ENCODE measurements at regions not wholly inside any gene's neighbourhood (a gene's known extent, or its start where the extent isn't known, plus 50 kb on each side); places are given as distances from the start of the nearest gene placed in this dataset.
"Not testable (repeated sequence)": the region's sequence is repeated elsewhere in the genome, so short reads cannot be mapped to it uniquely, and the experiment has no call there.

DNA sequence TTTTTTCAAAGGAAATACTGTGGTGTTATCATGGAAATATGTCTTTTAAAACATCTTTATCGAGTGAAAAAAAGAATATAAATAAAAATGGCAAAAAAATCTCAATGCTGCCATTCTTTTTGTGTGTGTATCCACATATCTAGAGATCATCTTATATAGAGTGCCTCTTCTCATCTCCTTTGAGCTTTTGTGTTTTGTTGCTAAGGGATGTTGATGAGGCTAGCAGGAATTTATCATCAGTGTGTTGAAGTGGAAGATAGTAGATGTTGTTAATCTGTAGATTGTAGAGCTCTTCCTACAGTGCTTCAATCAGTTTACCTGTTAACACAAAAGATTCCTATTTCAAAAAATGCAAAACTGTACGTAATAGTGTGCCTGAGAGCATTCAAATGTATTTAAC lies 1738.0 kb upstream of the SEL1L start:
- no peak for DNase-seq

DNA sequence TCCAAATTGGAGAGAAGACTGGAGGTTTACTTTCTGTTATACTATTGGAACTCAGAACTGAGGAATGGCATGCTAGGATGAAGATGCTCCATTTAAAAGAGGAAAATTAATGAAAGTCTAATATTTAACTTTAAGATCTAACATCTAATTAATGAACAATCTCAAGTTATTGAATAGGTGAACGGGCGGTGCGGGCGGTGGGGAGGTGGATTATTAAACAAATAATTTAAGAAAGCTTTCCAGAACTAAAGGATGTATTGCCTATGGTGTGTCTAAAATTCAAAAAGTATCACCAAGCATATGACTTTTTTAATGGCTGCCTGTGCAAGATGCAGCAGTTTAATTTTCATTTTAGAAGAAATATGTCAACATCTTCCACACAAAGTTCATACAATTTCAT lies 1747.1 kb upstream of the SEL1L start:
- DNase-seq: no peak

DNA sequence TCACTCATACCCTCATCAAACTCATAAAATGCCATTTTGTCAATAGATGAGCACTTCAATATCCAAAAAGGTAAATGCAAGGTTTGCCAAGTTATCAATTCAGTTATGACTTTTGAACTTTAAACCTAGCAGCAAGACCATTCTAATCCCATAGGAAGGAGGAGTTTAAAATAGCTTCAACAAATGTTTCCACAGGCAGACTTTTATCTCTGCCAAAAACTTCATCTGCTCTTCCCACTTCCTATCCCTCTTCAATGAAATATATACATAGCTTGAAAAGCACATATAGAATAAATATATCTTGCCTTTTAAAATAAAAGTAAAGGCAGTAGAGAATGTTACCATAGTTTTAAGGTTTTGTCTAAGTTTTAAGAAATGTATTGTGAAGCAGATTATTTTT lies 1749.1 kb upstream of the SEL1L start:
- DNase-seq: no peak

DNA sequence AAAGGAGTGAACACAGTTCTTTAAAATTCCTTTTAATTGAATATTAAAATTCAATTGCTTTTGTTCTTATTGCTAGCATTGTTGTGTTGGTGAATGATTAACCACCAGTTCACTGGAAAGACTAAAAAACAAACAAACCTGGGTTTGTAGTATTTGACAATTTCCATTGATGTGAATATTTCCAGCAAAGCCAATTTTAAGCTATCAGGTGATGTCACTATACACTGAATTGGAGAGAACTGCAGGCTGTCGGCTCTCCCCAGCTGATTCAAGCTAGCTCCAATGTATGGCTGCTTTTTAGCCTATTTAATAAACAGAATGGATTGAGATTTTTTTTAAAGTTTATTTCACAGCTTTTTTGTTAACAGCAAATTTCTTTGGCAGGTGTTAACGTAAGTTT lies 1753.6 kb upstream of the SEL1L start:
- no peak for DNase-seq

DNA sequence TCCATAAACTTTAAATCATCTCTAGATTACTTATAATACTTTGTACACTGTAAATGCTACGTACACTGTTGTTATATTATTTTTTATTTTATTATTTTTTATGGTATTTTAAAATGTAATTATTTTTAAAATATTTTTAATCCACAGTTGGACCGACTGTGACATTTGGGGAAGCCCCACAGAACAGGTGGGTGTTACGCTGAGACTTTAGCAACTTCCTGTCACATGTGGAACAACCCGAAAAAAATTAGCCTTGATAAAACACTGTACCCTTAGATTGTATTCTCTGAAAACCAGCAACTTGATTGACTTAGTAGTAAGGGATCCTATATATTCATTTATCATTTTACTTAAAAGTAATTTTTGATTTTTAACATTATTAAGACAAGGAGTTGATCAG lies 1755.7 kb upstream of the SEL1L start:
- DNase-seq: no peak

DNA sequence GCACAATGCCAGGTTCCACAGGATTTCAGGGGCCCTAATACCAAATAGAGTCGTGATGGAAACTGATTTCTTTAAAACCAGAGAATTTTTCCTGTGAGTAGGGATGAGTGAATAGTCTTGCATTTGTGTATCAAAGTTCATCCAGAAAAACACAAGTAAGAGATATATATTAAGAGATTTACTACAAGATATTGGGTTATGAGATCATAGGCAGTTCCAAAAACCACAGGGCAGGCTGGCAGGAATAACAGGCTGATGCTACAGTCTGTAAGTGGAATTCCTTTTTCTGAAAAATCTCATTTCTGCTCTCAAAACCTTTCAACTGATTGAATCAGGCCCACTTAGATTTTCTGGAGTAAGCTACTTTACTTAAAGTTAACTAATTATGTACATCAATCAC lies 1756.2 kb upstream of the SEL1L start:
- no peak for DNase-seq

DNA sequence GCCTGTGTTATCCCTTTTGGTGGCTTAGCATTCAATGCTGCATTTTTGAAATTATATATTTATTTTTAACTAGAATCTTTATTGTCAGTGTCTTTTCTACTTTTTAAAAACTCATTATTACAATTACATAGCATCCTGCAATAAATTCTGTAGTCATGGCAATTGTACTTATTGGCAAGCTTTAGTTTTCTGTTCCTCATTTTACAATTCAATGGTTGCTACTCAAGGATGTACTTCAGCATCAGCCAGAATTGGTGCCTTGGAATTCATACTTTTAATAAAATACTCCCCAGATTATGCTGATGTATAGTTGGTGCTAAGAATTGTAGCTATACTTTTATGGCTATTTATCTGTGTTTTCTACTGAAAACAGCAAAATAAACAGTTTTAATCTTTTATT lies 1756.8 kb upstream of the SEL1L start:
- DNase-seq: no peak

DNA sequence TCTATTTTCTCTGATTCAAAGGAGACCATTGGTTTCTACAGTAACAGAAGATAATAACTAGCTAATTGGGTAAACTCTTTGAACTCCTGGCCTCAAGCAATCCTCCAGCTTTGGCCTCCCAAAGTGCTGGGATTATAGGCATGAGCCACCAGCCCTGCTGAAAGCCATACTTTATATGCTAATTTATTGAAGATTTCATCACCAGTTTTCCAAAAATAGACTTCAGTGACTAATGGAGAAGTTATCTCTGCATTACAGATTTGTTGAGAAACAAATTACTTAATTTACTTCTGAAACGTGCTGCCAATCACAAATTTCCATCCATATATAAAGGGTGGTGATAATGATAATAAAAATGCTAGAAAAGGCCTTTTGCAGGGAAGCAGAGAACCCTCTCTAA lies 1758.1 kb upstream of the SEL1L start:
- DNase-seq: no peak

DNA sequence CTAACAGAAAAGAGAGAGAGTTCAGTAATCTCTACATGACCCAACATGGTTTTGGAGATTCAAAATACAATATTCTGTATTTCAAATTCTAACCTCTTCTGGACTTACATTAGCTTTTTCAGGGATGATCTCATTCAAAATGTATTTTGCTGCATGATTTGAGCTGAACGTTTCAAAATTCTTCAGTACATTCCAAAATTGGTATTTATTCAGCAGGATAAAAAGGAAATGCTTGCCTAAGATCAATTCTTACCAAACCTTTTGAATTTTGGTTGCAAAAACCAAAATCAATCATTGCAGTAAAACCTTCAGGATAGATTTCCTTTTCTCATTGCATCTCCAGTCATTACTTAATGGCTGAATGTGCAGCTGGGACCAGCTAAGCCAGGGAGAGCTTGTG lies 1761.3 kb upstream of the SEL1L start:
- DNase-seq: no peak

DNA sequence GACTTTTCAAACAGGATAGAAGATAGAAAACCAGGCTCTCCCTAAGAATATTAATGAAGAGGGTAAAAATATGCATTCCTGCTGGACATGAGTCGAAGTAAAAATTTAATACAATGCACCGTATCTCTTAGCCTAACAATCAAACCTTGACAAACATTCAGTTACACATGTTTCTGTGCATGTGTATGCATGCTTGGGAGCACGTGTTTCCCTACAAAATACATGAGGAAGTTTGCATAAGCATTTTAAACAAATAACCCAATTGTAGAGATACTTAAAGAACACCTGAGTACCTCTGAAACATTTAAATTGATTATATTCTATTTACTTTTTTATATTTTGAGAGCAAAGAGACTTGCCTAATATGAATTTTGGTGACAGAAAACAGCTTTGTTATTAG lies 1763.7 kb upstream of the SEL1L start:
- no peak for DNase-seq

DNA sequence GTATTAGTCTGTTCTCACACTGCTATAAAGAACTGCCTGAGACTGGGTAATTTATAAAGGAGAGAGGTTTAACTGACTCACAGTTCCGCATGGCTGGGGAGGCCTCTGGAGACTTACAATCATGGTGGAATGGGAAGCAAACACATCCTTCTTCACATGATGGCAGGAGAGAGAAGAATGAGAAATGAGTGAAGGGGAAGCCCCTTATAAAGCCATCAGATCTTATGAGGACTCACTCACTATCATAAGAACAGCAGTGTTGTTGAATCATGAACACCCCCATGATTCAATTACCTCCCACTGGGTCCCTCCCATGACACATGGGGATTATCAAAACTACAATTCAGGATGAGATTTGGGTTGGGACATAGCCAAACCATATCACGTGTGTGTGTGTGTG lies 1764.4 kb upstream of the SEL1L start:
- DNase-seq: not testable (repeated sequence)

DNA sequence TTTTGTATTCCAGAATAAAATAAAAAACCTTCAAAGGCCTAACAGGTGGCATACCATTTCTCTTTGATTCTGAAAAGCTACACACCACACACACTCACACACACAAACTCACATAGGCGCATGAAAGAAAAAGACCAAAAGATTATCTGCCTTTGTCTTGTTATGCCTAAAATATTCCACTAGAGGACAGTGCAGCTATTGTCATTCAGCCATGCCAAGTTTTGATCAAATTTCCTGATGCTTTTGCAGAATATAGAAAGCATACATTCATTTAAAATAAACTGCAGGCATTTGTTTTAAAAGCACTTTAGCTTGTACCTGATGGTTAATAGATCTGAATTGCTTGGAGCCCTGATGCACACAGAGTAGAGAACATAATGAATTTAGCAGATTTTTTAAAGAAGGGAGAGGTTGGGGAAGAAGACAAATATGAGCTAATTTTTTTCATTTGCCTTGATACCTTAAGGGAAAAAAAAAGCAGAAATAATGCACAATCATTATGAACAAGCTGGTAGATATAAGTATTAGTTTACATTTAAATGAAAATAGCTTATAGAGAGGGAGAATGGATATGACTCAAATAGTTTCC lies 1766.9 kb upstream of the SEL1L start:
- DNase-seq: no peak

DNA sequence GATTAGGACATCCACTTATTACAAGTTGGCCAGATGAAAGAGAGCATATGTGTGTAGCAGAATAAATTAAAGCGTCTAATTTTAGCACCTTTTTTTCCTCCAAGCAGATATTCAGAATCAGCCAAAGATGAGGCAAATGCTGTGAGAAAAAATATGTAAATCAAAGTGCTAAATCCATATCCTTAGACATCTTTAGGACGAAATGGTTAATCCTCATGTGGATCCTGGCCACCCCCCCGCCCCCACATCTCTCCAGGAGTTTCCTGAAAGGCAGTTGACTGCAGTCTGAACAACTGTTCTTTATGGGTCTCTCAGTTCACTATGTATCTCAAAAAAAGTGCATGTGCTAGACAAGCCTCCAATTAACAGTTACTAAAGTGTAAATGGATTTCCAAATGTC lies 1768.1 kb upstream of the SEL1L start:
- DNase-seq: no peak

DNA sequence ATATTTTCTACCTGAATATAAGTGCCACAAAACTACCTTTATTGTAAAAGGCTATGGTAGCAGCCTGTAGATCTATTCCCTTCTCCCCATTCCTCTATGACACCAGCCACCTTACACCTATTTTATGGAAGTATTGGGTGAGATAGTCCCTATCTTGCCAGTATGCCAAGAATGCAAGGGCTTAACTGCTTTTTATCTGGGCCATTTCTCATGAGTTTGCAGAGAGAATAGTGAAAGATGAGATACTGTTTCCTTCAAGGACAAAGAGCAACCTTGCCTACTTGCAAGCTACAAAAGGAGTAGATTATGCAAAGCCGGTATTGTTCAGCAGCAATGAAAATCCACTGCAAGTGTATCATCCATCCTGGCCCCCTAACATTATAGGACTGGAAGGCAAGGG lies 1775.6 kb upstream of the SEL1L start:
- no peak for DNase-seq

DNA sequence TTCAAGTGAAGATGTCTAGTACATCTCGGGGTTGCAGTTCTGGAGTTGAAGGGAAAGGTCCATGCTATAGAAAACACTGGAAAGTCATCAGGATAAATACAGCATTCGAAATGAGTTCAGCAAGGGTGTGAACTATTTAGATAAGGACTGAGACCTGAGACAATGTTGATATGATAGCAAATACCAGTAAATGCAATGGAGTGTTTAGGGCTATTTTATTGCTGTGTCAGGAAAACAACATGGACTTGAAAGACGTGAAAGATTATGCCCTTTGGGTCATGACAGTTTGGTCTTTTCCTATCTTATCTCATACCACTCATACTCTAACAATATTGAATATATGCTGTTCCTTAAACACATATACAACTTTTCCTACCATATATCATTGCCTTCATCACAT lies 1776.2 kb upstream of the SEL1L start:
- no peak for DNase-seq

DNA sequence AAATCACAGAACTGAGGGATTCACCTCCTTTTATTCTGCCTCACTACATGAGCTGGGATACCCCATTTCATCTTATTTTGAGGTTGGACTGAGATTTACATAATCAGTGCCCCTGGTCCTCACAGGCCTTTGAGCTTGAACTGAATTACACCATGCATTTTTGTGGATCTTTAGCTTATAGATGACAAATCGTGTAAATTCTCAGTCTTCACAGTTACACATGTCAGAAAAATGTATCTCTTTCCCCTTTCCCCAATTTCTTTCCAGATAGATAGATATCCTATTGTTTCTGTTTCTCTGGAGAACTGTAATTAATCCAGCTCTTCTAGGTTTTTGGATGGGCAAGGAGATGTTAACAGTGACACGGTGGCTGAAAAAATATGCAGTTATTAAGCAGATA lies 1778.9 kb upstream of the SEL1L start:
- DNase-seq: no peak

DNA sequence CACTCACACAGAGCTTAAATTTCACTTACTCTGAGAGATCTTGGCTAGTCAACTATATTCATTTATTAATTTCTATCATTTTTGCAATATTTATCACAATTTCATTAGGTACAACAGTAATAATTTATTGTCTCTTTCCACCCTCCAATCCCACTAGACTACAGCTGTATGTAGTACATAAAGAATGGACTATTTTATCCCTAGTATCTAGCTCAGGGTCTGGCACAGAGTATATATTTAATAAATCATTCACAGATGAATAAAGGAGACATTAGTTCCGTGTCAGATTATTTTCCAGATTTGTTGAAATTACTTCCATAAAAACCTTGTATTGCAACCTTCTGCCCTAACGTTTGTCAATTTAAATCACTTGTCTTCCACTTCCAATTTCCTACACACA lies 1781.1 kb upstream of the SEL1L start:
- no peak for DNase-seq

DNA sequence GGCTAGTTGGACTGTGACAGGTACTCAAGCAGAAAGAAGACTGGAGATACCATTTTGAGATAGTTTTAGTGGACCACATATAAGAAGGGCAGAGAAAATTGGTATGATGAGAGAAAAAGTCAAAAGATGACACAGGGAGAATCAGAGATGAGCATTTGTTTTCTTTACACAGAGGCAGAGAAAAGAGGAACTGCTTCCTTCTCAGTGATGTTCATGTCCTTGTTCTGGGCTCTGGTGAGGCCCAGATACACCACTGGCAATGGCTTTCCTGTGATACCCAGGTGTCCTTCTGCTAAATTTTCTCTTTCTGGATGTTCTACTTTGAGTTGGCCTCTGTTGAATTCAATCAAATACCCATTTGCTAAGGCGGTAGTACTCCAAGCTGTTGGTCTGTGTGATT lies 1782.7 kb upstream of the SEL1L start:
- DNase-seq: no peak

DNA sequence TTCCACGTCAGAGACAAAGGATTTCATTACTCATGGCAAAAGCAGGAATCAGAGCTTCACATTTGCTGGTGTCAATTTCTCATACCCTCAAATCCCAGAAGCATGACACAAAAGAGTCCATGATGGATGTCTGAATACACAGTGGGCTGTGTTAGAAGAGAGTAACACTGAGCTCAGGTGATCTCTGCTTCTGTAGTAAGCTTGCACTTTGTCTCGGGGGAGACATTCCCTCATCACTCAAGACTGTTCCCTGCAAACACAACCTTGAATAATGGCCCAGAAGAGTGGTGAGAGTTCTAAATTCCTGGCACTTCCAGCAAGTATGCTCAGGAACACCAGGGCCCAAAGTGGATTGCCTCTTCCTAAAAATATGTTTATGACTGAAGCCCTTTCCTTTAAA lies 1787.2 kb upstream of the SEL1L start:
- DNase-seq: no peak

DNA sequence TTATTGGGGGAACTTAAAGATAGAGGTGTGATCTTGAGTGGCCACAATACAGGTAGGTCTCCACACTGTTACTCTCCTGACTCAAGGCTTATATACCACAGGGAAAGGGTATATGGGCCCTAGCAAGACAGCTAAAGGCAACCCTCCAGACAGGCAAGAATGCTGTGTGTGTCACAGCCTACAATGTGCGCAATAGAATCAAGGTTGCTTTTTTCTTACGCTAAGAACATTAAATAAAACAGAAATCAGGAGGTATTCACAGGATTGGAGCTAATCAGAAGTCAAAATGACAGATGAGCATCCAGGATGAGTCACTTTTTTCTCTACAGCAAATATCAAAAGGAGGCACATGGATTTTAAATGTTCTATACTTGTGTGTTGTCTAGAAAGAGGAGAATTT lies 1797.9 kb upstream of the SEL1L start:
- DNase-seq: no peak

DNA sequence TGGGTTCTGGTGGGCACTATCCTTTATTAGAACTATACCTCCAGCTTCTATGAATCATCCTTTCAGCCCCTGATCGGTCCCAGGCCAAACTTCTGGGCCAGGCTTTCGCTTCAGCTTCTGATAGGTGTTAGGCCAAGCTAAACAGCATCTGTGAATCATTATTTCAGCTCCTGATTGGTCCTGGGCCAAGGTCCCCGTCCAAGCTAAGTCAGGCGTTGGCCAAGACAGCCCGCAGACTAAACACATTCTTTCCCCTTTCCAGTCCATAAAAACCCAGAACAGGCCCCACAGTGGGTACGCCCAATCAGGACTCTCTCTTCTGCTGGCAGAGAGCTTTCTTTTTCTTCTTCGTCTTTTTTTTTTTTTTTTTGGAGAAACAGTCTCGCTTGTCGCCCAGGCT lies 1808.9 kb upstream of the SEL1L start:
- no peak for DNase-seq

DNA sequence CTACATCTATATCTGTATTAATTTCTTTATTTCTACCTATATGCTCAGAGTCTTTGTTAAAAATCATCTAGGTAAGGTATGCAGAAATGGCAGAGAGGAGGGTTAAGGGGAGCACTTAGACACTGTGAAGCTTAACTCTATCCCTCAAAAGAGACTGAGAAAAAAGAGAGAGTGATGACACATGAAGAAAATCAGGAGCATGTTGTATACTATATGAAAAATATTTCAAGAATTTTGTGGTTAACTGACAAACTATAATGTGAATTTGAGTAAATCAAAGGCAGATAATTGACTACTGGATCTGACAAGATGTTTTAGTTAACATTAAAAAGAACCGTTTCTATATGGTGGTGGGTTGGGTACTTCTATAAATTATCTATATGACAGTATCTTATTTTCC lies 1814.2 kb upstream of the SEL1L start:
- no peak for DNase-seq

DNA sequence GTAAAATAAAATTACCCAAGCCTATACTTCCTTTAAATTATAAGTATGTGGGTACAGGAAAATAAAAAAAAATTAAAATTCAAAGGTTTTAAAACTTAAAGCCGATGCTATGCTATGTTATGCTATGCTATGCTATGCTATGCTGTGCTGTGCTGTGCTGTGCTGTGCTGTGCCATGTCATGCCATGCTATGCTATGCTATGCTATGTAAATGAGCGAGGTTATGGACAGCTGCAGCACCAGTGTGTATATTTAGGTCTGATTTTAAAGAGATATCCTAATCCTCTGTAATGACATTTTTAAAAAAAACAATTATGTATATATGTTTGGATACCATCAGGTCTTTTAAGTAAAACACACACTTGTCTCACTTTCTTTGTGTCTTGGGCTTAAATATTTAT lies 1822.0 kb upstream of the SEL1L start:
- DNase-seq: no peak

DNA sequence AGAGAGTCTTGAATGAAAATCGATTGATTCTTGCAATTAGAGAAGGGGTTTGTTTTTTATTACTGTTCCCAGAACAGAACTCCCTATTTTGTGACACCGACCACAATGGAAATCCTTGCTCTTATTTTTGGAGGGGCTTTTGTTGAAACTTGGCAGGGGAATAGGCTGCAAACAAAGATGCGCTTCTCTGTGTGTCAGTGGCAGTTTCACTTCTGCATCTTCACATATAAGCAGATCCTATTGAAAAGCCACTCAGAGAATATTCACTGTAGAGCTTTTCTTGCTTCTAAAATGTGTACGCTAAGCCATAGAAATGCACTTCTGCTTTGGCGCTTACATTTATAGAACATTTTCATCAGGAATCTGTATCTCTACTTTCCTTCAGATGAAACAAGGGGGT lies 1822.4 kb upstream of the SEL1L start:
- no peak for DNase-seq

DNA sequence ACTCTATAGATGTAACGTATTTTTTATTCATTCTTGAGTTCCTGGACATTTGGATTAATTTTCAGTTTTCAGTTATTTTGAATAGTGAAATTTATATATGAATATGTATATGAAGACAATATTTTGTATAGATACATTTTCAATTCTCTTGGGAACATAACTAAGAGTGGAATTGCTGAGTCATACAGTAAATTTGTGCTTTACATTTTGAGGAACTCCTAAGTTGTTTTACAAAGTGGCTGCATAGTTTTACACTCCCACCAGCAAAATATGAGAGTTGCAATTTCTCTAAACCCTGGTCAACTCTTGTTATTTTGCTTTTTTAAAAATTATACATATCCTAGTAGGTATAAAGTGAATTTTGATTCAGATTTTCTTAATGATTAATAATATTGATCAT lies 1838.6 kb upstream of the SEL1L start:
- no peak for DNase-seq

DNA sequence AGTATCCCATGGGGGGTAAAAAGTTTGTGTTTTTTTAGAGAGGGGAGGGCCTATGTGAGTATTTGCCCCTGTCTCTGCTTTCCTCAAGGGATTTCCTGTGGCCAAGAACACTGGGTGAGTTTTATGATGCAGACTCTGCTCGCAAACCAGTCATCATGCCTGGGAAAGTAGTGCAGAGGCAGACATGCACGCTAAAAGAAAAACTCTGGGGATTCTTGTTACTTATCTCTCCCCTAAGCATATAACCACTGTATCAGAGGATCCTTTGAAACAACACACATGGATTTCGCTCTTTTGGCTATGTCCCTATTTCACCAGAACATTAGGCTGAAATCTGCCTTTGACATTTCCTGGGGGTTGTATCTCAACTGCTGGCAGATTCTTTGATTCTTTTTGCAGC lies 1845.8 kb upstream of the SEL1L start:
- no peak for DNase-seq
